NB4 (cell line): ENCODE measurements at regions not wholly inside any gene's neighbourhood (a gene's known extent, or its start where the extent isn't known, plus 50 kb on each side); places are given as distances from the start of the nearest gene placed in this dataset.

Experiments used
- MYC ChIP-seq: IDR thresholded peaks from 2 replicates; pipeline ENCODE4 v1.6.1; 2011; ENCODE audit warnings: low read depth, low read length
- POLR2A ChIP-seq: IDR thresholded peaks from 2 replicates; pipeline ENCODE4 v1.6.1; 2011; ENCODE audit warnings: mild to moderate bottlenecking; ENCODE audit not compliant: insufficient read length; ENCODE audit errors: extremely low read depth
- TF ChIP-seq, protein P1 (sequence below): IDR thresholded peaks from one replicate; pipeline ENCODE4 v1.5.1; 2012; ENCODE audit warnings: low read depth, low read length
- TF ChIP-seq, protein P2 (sequence below): IDR thresholded peaks from 2 replicates; pipeline ENCODE4 v1.6.1; 2011; ENCODE audit warnings: low read depth, low read length

DNA sequence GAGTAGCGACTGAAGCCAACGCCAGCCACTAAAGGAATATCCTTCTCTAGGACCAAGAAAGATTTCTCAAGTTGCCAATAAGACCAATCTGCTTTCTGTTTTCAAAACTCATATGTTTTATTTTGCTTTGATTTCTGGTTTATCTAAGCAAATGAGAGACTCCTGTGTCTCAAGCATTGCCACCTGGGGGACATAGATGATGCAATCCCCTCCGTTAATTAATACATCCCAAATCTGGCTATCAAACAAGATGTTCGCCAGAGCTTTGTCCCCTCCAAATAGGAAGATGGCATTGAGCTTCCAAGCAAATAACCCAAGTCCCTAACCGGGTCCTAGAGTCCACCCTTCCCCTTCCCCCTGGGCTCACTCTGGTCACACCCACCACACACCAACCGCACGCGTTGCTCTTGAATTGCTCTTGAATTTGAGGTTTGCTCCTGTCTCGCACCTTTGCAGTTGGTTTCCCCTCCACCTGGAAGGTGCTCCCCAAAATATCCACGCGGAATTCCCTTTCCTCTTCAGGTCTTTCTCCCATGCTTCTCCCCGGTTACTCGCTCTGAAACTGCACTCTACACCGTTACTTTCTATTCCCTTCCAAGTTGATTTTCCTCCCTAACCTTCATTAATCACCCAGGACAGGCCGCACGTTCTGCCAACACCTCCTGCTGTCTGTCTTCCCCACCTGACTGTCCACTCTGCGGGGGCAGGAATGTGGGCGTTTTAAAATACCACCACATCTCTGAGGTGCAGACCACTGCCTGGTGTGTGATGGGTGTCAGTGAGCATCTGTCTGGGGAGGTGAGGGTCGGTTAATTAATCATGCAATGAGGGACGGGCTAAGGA, 64.1 kb upstream of the RNF32 start:
- TF ChIP-seq, protein P1, sequence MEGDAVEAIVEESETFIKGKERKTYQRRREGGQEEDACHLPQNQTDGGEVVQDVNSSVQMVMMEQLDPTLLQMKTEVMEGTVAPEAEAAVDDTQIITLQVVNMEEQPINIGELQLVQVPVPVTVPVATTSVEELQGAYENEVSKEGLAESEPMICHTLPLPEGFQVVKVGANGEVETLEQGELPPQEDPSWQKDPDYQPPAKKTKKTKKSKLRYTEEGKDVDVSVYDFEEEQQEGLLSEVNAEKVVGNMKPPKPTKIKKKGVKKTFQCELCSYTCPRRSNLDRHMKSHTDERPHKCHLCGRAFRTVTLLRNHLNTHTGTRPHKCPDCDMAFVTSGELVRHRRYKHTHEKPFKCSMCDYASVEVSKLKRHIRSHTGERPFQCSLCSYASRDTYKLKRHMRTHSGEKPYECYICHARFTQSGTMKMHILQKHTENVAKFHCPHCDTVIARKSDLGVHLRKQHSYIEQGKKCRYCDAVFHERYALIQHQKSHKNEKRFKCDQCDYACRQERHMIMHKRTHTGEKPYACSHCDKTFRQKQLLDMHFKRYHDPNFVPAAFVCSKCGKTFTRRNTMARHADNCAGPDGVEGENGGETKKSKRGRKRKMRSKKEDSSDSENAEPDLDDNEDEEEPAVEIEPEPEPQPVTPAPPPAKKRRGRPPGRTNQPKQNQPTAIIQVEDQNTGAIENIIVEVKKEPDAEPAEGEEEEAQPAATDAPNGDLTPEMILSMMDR = no peak
- TF ChIP-seq POLR2A (no peak), MYC (no peak)
- TF ChIP-seq, protein P2, sequence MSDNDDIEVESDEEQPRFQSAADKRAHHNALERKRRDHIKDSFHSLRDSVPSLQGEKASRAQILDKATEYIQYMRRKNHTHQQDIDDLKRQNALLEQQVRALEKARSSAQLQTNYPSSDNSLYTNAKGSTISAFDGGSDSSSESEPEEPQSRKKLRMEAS = no peak
